B cell (primary cell): ENCODE measurements at regions not wholly inside any gene's neighbourhood (a gene's known extent, or its start where the extent isn't known, plus 50 kb on each side); places are given as distances from the start of the nearest gene placed in this dataset.

Source experiments
- ATAC-seq: fragments of 200-7000 bp; cut with Tn5 transposase; one replicate; pipeline ENCODE4 v1.10.0; 2021; ENCODE audit warnings: low read depth, mild to moderate bottlenecking, moderate number of reproducible peaks, moderate library complexity
- CTCF ChIA-PET: fragments of 350-600 bp; sonication (Branson Sonifier 250); formaldehyde crosslinking; loops from one replicate; lab custom pipeline; 2021; ENCODE audit warnings: antibody characterized with exemption, inconsistent platforms; lab: Charles Lee
- POLR2A ChIA-PET: fragments of 350-600 bp; sonication (Branson Sonifier 250); formaldehyde crosslinking; loops from one replicate; lab custom pipeline; 2021; ENCODE audit warnings: antibody characterized with exemption; lab: Charles Lee
- DNase-seq: peaks from one replicate; pipeline ENCODE4 v3.0.0; 2013
- H2AFZ ChIP-seq: 2 replicates; pipeline ENCODE4 v1.6.1; 2012; ENCODE audit warnings: mild to moderate bottlenecking, low read depth, low read length; ENCODE audit not compliant: insufficient read depth, poor library complexity, severe bottlenecking
- H3K27ac ChIP-seq, 2 donors: 1 replicate in 1 of 2; 2 replicates in 1 of 2; pipeline ENCODE4 v1.5.1; 2012 to 2013; ENCODE audit warnings: low read length in 2 of 2, mild to moderate bottlenecking in 2 of 2, moderate library complexity in 1 of 2
- H3K27me3 ChIP-seq, 4 experiments: fragments of 200-600 bp in 1 of 4; sonication (generic) in 1 of 4; replicated peaks in 1 of 4; 1 replicate in 2 of 4; 2 replicates in 2 of 4; pipeline versions ENCODE4 v1.6.1 to v1.7.0; 2013 to 2016; ENCODE audit warnings: low read length in 3 of 4, mild to moderate bottlenecking in 2 of 4, mixed read lengths in 1 of 4, moderate library complexity in 1 of 4; ENCODE audit not compliant: insufficient read depth in 4 of 4, control insufficient read depth in 3 of 4; ENCODE audit errors: control extremely low read depth in 1 of 4
- H3K36me3 ChIP-seq, 2 experiments: replicated peaks in 1 of 2; 1 replicate in 1 of 2; 2 replicates in 1 of 2; pipeline versions ENCODE4 v1.6.1 to v1.7.1; 2013; ENCODE audit warnings: low read length in 1 of 2; ENCODE audit not compliant: insufficient read depth in 2 of 2, control insufficient read depth in 1 of 2; ENCODE audit errors: control extremely low read depth in 1 of 2, extremely low read depth in 1 of 2
- H3K4me1 ChIP-seq, 2 donors: fragments of 200-600 bp in 1 of 2; sonication (generic) in 1 of 2; 1 replicate in 1 of 2; 2 replicates in 1 of 2; pipeline versions ENCODE4 v1.5.1 to v1.6.1; 2013 to 2017; ENCODE audit warnings: low read length in 2 of 2; ENCODE audit not compliant: control insufficient read depth in 2 of 2, insufficient read depth in 2 of 2
- H3K4me2 ChIP-seq: replicated peaks from 2 replicates; pipeline ENCODE3; 2012; ENCODE audit warnings: mild to moderate bottlenecking, low read depth, low read length; ENCODE audit not compliant: poor library complexity, severe bottlenecking
- H3K4me3 ChIP-seq, 5 experiments: fragments of 200-600 bp in 1 of 5; sonication (generic) in 1 of 5; 1 replicate in 3 of 5; 2 replicates in 2 of 5; pipeline versions ENCODE4 v1.5.1 to v1.7.0; 2011 to 2016; ENCODE audit warnings: low read length in 4 of 5, mild to moderate bottlenecking in 4 of 5, low read depth in 2 of 5, control low read depth in 1 of 5, moderate library complexity in 1 of 5; ENCODE audit not compliant: insufficient read depth in 1 of 5; ENCODE audit errors: control extremely low read depth in 1 of 5, extremely low read depth in 1 of 5
- H3K79me2 ChIP-seq: fragments of 200-600 bp; sonication (generic); one replicate; pipeline ENCODE4 v1.6.0; 2016; ENCODE audit warnings: low read length; ENCODE audit not compliant: control insufficient read depth, insufficient read depth
- H3K9ac ChIP-seq: fragments of 200-600 bp; sonication (generic); 2 replicates; pipeline ENCODE4 v1.6.1; 2017; ENCODE audit warnings: mild to moderate bottlenecking, low read length, moderate library complexity
- H3K9me3 ChIP-seq, 3 donors: one replicate each; pipeline versions ENCODE4 v1.6.1 to v1.7.1; 2013; ENCODE audit warnings: low read length in 2 of 3; ENCODE audit not compliant: control insufficient read depth in 2 of 3, insufficient read depth in 1 of 3; ENCODE audit errors: control extremely low read depth in 1 of 3
- H4K20me1 ChIP-seq: 2 replicates; pipeline ENCODE4 v1.6.0; 2012; ENCODE audit warnings: mild to moderate bottlenecking, low read length; ENCODE audit not compliant: insufficient read depth, control insufficient read depth, poor library complexity, severe bottlenecking
- H3K27ac Mint-ChIP-seq: one replicate; pipeline ENCODE4 v1.8.0; 2021; ENCODE audit warnings: mixed read lengths
- H3K27me3 Mint-ChIP-seq: one replicate; pipeline ENCODE4 v1.8.0; 2021; ENCODE audit warnings: mixed read lengths
- H3K4me1 Mint-ChIP-seq: one replicate; pipeline ENCODE4 v1.8.0; 2021; ENCODE audit warnings: mixed read lengths
- H3K4me3 Mint-ChIP-seq: one replicate; pipeline ENCODE4 v1.8.0; 2021; ENCODE audit warnings: mixed read lengths
- H3K9me3 Mint-ChIP-seq: one replicate; pipeline ENCODE4 v1.8.0; 2022; ENCODE audit warnings: mixed read lengths; ENCODE audit not compliant: insufficient read depth
- EZH2 ChIP-seq: IDR thresholded peaks from 2 replicates; pipeline ENCODE4 v1.6.1; 2012; ENCODE audit warnings: borderline replicate concordance, low read depth, mild to moderate bottlenecking, moderate library complexity, low read length; ENCODE audit not compliant: insufficient read depth, poor library complexity, severe bottlenecking
- WGBS: methylation state at CpG from one replicate; pipeline ENCODE4 v1.1.5; 2013; ENCODE audit warnings: missing lambda C conversion rate; ENCODE audit not compliant: insufficient coverage; 5-methylcytosine and 5-hydroxymethylcytosine counted together
- intact Hi-C: fragments of 100-400 bp; cut with micrococcal nuclease; formaldehyde crosslinking; loops from one replicate; pipeline ENCODE4 v1.10.0; 2022
- TF ChIP-seq, protein P1 (sequence below): fragments of 200-600 bp; IDR thresholded peaks from one replicate; pipeline ENCODE4 v1.8.0; 2022; ENCODE audit warnings: antibody characterized with exemption, mild to moderate bottlenecking

DNA sequence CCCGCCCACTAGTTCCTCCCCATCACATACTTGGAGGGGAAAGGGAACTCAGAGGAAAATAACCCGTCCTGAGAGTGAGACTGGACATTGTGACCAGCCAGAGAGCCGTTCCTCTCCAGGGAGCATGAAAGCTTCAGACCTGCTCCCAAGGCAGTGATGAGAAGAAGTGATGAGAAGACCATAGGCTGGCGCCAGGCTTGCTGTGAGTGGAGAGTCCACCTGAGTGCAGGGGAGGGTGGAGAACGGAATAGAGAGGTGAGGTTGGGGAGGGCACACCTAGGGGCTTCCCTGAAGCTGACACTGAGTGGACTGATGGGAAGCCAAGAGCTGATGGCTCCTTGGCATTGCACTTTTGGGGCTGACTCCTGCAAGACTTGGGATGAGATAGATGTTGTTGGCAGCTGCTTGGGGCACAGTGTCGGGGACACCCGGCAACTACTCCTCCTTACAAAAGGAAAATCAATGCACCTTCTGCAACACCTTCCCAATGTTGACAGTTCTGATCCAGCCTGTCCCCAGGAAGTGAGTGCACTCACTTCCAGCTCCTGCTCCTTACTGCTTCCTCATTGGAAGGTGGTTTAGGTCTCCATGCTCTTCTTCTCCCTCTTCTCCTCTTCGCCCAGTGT is 79.4 kb downstream of the EMX2 start:
- no peaks in the 10 kb centered on the region for H3K36me3 ChIP-seq
- Mint-ChIP-seq H3K27ac (no peak overlapping the region), H3K27me3 (peaks cover 15% of the 10 kb centered on the region), H3K4me1 (no peaks in the 10 kb centered on the region), H3K4me3 (no peak overlapping the region), H3K9me3 (no peaks in the 10 kb centered on the region)
- no peaks in the 10 kb centered on the region for H4K20me1 ChIP-seq
- no peaks in the 10 kb centered on the region for H3K4me1 ChIP-seq
- WGBS = 51% methylated on average over 6 of the region's 8 CpGs
- H3K9me3 ChIP-seq = peaks cover 0 to 2% (median 0%) of the 10 kb centered on the region in 3 donors
- no peak overlapping the region for H3K27ac ChIP-seq
- no peaks in the 10 kb centered on the region for H3K27me3 ChIP-seq
- H3K79me2 ChIP-seq = no peaks in the 10 kb centered on the region
- H2AFZ ChIP-seq = no peak overlapping the region
- ChIA-PET POLR2A (no interaction called here), CTCF (no interaction called here)
- no peak for DNase-seq
- H3K4me3 ChIP-seq = no peak overlapping the region
- no peak for ATAC-seq
- no peak for TF ChIP-seq EZH2
- TF ChIP-seq, protein P1, sequence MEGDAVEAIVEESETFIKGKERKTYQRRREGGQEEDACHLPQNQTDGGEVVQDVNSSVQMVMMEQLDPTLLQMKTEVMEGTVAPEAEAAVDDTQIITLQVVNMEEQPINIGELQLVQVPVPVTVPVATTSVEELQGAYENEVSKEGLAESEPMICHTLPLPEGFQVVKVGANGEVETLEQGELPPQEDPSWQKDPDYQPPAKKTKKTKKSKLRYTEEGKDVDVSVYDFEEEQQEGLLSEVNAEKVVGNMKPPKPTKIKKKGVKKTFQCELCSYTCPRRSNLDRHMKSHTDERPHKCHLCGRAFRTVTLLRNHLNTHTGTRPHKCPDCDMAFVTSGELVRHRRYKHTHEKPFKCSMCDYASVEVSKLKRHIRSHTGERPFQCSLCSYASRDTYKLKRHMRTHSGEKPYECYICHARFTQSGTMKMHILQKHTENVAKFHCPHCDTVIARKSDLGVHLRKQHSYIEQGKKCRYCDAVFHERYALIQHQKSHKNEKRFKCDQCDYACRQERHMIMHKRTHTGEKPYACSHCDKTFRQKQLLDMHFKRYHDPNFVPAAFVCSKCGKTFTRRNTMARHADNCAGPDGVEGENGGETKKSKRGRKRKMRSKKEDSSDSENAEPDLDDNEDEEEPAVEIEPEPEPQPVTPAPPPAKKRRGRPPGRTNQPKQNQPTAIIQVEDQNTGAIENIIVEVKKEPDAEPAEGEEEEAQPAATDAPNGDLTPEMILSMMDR = no peak
- no peak overlapping the region for H3K9ac ChIP-seq
- intact Hi-C loops = no loop called here
- H3K4me2 ChIP-seq = no peak overlapping the region

DNA sequence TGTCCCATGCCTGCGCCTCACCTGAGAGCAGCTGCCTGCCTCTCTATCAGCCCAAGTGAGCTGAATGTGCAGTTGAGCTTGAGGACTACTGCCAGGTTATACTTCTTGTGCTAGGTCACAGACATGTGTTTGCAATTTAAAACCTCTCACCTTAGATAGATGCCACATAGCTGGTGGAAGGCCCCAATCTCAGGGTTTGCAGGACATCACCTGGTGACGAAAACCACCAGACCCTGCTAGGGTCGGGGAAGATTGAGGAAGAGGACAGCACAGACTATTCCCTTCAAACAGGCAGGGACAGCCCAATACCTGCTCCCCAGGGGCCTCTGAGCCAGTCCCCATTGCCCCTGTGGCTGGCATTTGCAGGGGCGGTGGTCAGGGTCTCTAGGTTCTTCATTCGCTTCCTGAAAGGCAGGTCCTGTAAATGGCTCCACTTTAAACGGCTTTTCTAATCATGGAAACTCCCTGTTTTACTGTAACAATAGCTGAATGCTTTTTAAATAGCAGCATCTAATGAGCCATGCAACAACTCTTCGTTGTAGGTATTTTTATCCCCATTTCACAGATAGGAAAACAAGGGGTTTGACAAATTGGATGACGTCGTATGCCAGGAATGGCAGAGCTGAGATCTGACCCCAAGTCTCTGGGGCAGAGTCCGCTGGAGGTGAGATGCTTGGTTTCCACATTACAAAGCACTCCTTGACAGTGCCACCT is 80.1 kb downstream of the EMX2 start:
- no peaks in the 10 kb centered on the region for H3K79me2 ChIP-seq
- intact Hi-C loops = no loop called here
- WGBS = 84% methylated on average over 5 of the region's 10 CpGs
- no peaks in the 10 kb centered on the region for H3K4me1 ChIP-seq
- H3K9me3 Mint-ChIP-seq = no peaks in the 10 kb centered on the region
- no peak for DNase-seq
- POLR2A ChIA-PET = no interaction called here
- H3K27me3 ChIP-seq = no peaks in the 10 kb centered on the region
- no peak overlapping the region for H3K4me3 ChIP-seq
- H3K36me3 ChIP-seq = no peaks in the 10 kb centered on the region
- CTCF ChIA-PET = no interaction called here
- no peaks in the 10 kb centered on the region for H3K4me1 Mint-ChIP-seq
- TF ChIP-seq EZH2 = no peak
- TF ChIP-seq, protein P1 = no peak
- no peak overlapping the region for H3K27ac Mint-ChIP-seq
- H2AFZ ChIP-seq = no peak overlapping the region
- no peak overlapping the region for H3K27ac ChIP-seq
- H3K9ac ChIP-seq = no peak overlapping the region
- H3K9me3 ChIP-seq = peaks cover 0 to 2% (median 0%) of the 10 kb centered on the region in 3 donors
- no peaks in the 10 kb centered on the region for H4K20me1 ChIP-seq
- H3K27me3 Mint-ChIP-seq = peaks cover 15% of the 10 kb centered on the region
- no peak overlapping the region for H3K4me2 ChIP-seq
- ATAC-seq = no peak
- H3K4me3 Mint-ChIP-seq = no peak overlapping the region
